Stomach (tissue), 8 donors: ENCODE measurements at regions not wholly inside any gene's neighbourhood (a gene's known extent, or its start where the extent isn't known, plus 50 kb on each side); places are given as distances from the start of the nearest gene placed in this dataset.
"Not testable (repeated sequence)": the region's sequence is repeated elsewhere in the genome, so short reads cannot be mapped to it uniquely, and the experiment has no call there.

Source experiments
- DNase-seq, 2 donors: peaks; one replicate each; pipeline versions ENCODE4 v3.0.0 to v3.0.0-alpha.2; 2013 to 2019
- H3K27ac ChIP-seq, 5 donors: fragments of 200-600 bp in 4 of 5; sonication (generic) in 4 of 5; one replicate each; pipeline ENCODE4 v1.5.1; 2013 to 2019; ENCODE audit warnings: mild to moderate bottlenecking in 1 of 5, moderate library complexity in 1 of 5
- H3K27me3 ChIP-seq, 3 donors: fragments of 200-600 bp; sonication (generic); one replicate each; pipeline ENCODE4 v1.5.1; 2017 to 2019; ENCODE audit warnings: mixed run types in 1 of 3
- H3K36me3 ChIP-seq, 4 donors: fragments of 200-600 bp; sonication (generic); 1 replicate in 3 of 4; 2 replicates in 1 of 4; pipeline ENCODE4 v1.5.1; 2016 to 2019
- H3K4me1 ChIP-seq, 4 donors: fragments of 200-600 bp; sonication (generic); one replicate each; pipeline ENCODE4 v1.5.1; 2016 to 2019
- H3K4me3 ChIP-seq, 4 donors: fragments of 200-600 bp; sonication (generic) in 3 of 4; one replicate each; pipeline ENCODE4 v1.5.1; 2016 to 2019; ENCODE audit warnings: mild to moderate bottlenecking in 1 of 4
- H3K9me3 ChIP-seq, 4 donors: fragments of 200-600 bp; sonication (generic); one replicate each; pipeline ENCODE4 v1.5.1; 2016 to 2019
- CTCF ChIP-seq, 7 experiments: fragments of 450-650 bp in 4 of 7; fragments of 200-600 bp in 3 of 7; sonication (generic) in 3 of 7; IDR thresholded peaks; one replicate each; pipeline ENCODE4 v1.5.1; 2016 to 2019; ENCODE audit warnings: antibody characterized with exemption in 7 of 7, control low read depth in 2 of 7, mild to moderate bottlenecking in 1 of 7
- EP300 ChIP-seq: sonication (generic); formaldehyde crosslinking; IDR thresholded peaks from one replicate; pipeline ENCODE4 v1.6.1; 2017; ENCODE audit warnings: antibody characterized with exemption
- POLR2A ChIP-seq, 4 donors: fragments of 450-650 bp; IDR thresholded peaks; one replicate each; pipeline ENCODE4 v1.6.1; 2016; ENCODE audit warnings: antibody characterized with exemption in 4 of 4, control low read depth in 2 of 4, mild to moderate bottlenecking in 1 of 4, moderate library complexity in 1 of 4
- POLR2AphosphoS5 ChIP-seq, 3 donors: sonication (generic); formaldehyde crosslinking; IDR thresholded peaks; one replicate each; pipeline ENCODE4 v1.6.1; 2016; ENCODE audit warnings: antibody characterized with exemption in 3 of 3
- WGBS, 5 donors: extraction: QIAGEN DNeasy Blood & Tissue Kit in 3 of 5; methylation state at CpG; one replicate each; pipeline versions ENCODE4 v1.1.5 to v1.1.7; 2013 to 2018; 5-methylcytosine and 5-hydroxymethylcytosine counted together
- intact Hi-C: fragments of 100-400 bp; cut with DNase I; formaldehyde crosslinking; loops from one replicate; pipeline ENCODE4 v1.15.1; 2023; ENCODE audit warnings: low total_unique reads
- donor health status: healthy with polysubstance abuse.
- donor health status: Bipolar disorder and iron deficiency.
- donor health status: healthy.

GRCh38 chr6:142998739-142999138 lies 53.8 kb upstream of the HIVEP2 start:
- H3K4me1 ChIP-seq, DNase-seq, H3K27me3 ChIP-seq, H3K4me3 ChIP-seq, H3K9me3 ChIP-seq, intact Hi-C loops, H3K36me3 ChIP-seq, H3K27ac ChIP-seq: not testable (repeated sequence)
- whole genome bisulfite sequencing, 5 donors = 95 to 98% (median 97%) methylated on average over 1 to 3 of the region's 3 CpGs

GRCh38 chr6:143000811-143001210 lies 55.8 kb upstream of the HIVEP2 start:
- Histone ChIP-seq H3K27ac (no peak overlapping the region), H3K4me3 (no peak overlapping the region), H3K36me3 (no peaks in the 10 kb centered on the region), H3K4me1 (no peaks in the 10 kb centered on the region), H3K9me3 (peaks cover 0 to 6% (median 0%) of the 10 kb centered on the region in 4 donors), H3K27me3 (no peaks in the 10 kb centered on the region)
- intact Hi-C loops = no loop called here
- peak in 1 of 2 donors; percentile 30 for DNase-seq
- no peak for TF ChIP-seq EP300
- no peak for TF ChIP-seq POLR2AphosphoS5 (IDR thresholded peaks at IDR 0.05)
- no peak for TF ChIP-seq CTCF (IDR thresholded peaks at IDR 0.05)
- no peak for TF ChIP-seq POLR2A (IDR thresholded peaks at IDR 0.05)
- 64 to 76% (median 73%) methylated on average over 3 of the region's 3 CpGs for WGBS, 5 donors

- TF ChIP-seq POLR2A (IDR thresholded peaks at IDR 0.05) = no peak
- TF ChIP-seq CTCF (IDR thresholded peaks at IDR 0.05) = no peak
- no peak for TF ChIP-seq EP300
- no peak for TF ChIP-seq POLR2AphosphoS5 (IDR thresholded peaks at IDR 0.05)
- intact Hi-C loops = no loop called here
- Histone ChIP-seq H3K4me1 (no peaks in the 10 kb centered on the region), H3K9me3 (peaks cover 0 to 6% (median 0%) of the 10 kb centered on the region in 4 donors), H3K36me3 (no peaks in the 10 kb centered on the region), H3K4me3 (no peak overlapping the region), H3K27me3 (no peaks in the 10 kb centered on the region), H3K27ac (no peak overlapping the region)
- 76 to 85% (median 83%) methylated on average over 7 of the region's 7 CpGs for WGBS, 5 donors
- DNase-seq = no peak
Observed at GRCh38 chr6:143002686-143003085, 57.7 kb upstream of the HIVEP2 start.

GRCh38 chr6:143003676-143004075 lies 57.0 kb upstream of the AIG1 start:
- Histone ChIP-seq H3K27ac (no peak overlapping the region), H3K9me3 (peaks cover 0 to 6% (median 0%) of the 10 kb centered on the region in 4 donors), H3K27me3 (no peaks in the 10 kb centered on the region), H3K4me1 (no peaks in the 10 kb centered on the region), H3K4me3 (no peak overlapping the region), H3K36me3 (no peaks in the 10 kb centered on the region)
- no peak for DNase-seq
- WGBS, 5 donors = 78 to 90% (median 81%) methylated on average over 7 of the region's 7 CpGs
- no peak for TF ChIP-seq CTCF (IDR thresholded peaks at IDR 0.05)
- TF ChIP-seq POLR2A (IDR thresholded peaks at IDR 0.05) = no peak
- TF ChIP-seq EP300 = no peak
- TF ChIP-seq POLR2AphosphoS5 (IDR thresholded peaks at IDR 0.05) = no peak
- intact Hi-C loops = no loop called here

- Histone ChIP-seq H3K27ac (no peak overlapping the region), H3K4me3 (no peak overlapping the region), H3K4me1 (no peaks in the 10 kb centered on the region), H3K9me3 (no peaks in the 10 kb centered on the region), H3K36me3 (no peaks in the 10 kb centered on the region), H3K27me3 (no peaks in the 10 kb centered on the region)
- WGBS, 5 donors = 67 to 90% (median 87%) methylated on average over 4 of the region's 4 CpGs
- TF ChIP-seq CTCF (IDR thresholded peaks at IDR 0.05) (no peak), POLR2A (IDR thresholded peaks at IDR 0.05) (no peak), POLR2AphosphoS5 (IDR thresholded peaks at IDR 0.05) (no peak), EP300 (no peak)
- DNase-seq = peak in 1 of 2 donors; percentile 14
- intact Hi-C loops = no loop called here
Observed at GRCh38 chr6:143005816-143006215, 54.9 kb upstream of the AIG1 start.
